Neural progenitor cell (in vitro differentiated cells): ENCODE measurements at regions not wholly inside any gene's neighbourhood (a gene's known extent, or its start where the extent isn't known, plus 50 kb on each side); places are given as distances from the start of the nearest gene placed in this dataset.

ENCODE experiments used
- DNase-seq: peaks from one replicate; pipeline ENCODE4 v3.0.0-alpha.2; 2016; ENCODE audit warnings: low spot score
- H2AFZ ChIP-seq: fragments of 200-600 bp; sonication (generic); replicated peaks from 2 replicates; pipeline ENCODE4 v1.6.1; 2016; ENCODE audit warnings: antibody characterized with exemption
- H3F3A ChIP-seq: fragments of 200-600 bp; sonication (generic); 2 replicates; pipeline ENCODE4 v1.6.1; 2016; ENCODE audit warnings: antibody characterized with exemption, low read depth
- H3K27ac ChIP-seq: fragments of 200-600 bp; sonication (generic); 2 replicates; pipeline ENCODE4 v1.5.1; 2016; ENCODE audit warnings: mild to moderate bottlenecking
- H3K27me3 ChIP-seq: fragments of 200-600 bp; sonication (generic); 2 replicates; pipeline ENCODE4 v1.6.1; 2016; ENCODE audit warnings: mild to moderate bottlenecking, moderate library complexity
- H3K36me3 ChIP-seq: fragments of 200-600 bp; sonication (generic); 2 replicates; pipeline ENCODE4 v1.5.1; 2016
- H3K4me1 ChIP-seq: fragments of 200-600 bp; sonication (generic); 2 replicates; pipeline ENCODE4 v1.6.1; 2016; ENCODE audit warnings: mixed run types
- H3K4me2 ChIP-seq: fragments of 200-600 bp; sonication (generic); 2 replicates; pipeline ENCODE4 v1.6.1; 2016
- H3K4me3 ChIP-seq: fragments of 200-600 bp; sonication (generic); 2 replicates; pipeline ENCODE4 v1.5.1; 2016
- H3K79me2 ChIP-seq: fragments of 200-600 bp; sonication (generic); 2 replicates; pipeline ENCODE4 v1.6.1; 2016; ENCODE audit warnings: low read depth
- H3K9ac ChIP-seq: fragments of 200-600 bp; sonication (generic); 2 replicates; pipeline ENCODE4 v1.6.1; 2016
- H3K9me3 ChIP-seq: fragments of 200-600 bp; sonication (generic); 2 replicates; pipeline ENCODE4 v1.5.1; 2016; ENCODE audit warnings: low read depth
- H4K20me1 ChIP-seq: fragments of 200-600 bp; sonication (generic); 2 replicates; pipeline ENCODE4 v1.6.1; 2016; ENCODE audit warnings: low read depth
- H3K27ac Mint-ChIP-seq: 3 replicates; pipeline ENCODE4 v1.8.0; 2021; ENCODE audit warnings: mixed read lengths
- H3K27me3 Mint-ChIP-seq: 2 replicates; pipeline ENCODE4 v1.8.0; 2022; ENCODE audit warnings: low read depth, mild to moderate bottlenecking, inconsistent platforms, moderate library complexity, mixed read lengths; ENCODE audit not compliant: insufficient read depth
- H3K36me3 Mint-ChIP-seq: 3 replicates; pipeline ENCODE4 v1.8.0; 2021; ENCODE audit warnings: mixed read lengths
- H3K4me1 Mint-ChIP-seq: 3 replicates; pipeline ENCODE4 v1.8.0; 2021; ENCODE audit warnings: mixed read lengths
- H3K4me3 Mint-ChIP-seq: 3 replicates; pipeline ENCODE4 v1.8.0; 2021; ENCODE audit warnings: mild to moderate bottlenecking, moderate library complexity, mixed read lengths
- H3K9me3 Mint-ChIP-seq: 3 replicates; pipeline ENCODE4 v1.8.0; 2020; ENCODE audit warnings: mixed read lengths
- EZH2 ChIP-seq: fragments of 200-600 bp; sonication (generic); IDR thresholded peaks from 2 replicates; pipeline ENCODE4 v1.6.1; 2017; ENCODE audit warnings: antibody characterized with exemption, mild to moderate bottlenecking, moderate library complexity
- EZH2phosphoT487 ChIP-seq: fragments of 200-600 bp; sonication (generic); IDR thresholded peaks from 2 replicates; pipeline ENCODE4 v1.6.1; 2017; ENCODE audit warnings: antibody characterized with exemption
- TF ChIP-seq, protein P1 (sequence below): fragments of 200-600 bp; sonication (generic); IDR thresholded peaks from 2 replicates; pipeline ENCODE4 v1.5.1; 2017; ENCODE audit warnings: antibody characterized with exemption, mild to moderate bottlenecking

DNA sequence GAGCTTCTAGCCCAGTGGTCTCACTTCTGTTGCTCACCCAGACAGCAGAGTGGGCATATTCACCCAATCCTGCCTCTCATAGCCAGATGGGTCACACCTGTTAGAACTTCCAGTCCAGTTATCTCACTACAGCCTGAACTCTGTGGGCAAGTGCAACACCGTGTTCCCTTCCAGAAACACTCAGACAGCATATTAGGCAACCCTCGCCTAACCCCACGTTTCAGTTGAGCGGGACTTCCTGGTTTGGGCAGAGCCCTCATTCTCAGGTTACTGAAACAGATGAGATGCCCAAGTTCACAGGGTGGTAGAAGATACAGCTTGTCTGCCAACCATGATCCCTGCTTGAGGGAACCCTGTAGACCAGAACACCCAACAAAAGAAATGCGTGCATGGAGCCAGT lies 538.2 kb downstream of the CYLC2 start:
- TF ChIP-seq EZH2phosphoT487 (no peak), EZH2 (no peak)
- TF ChIP-seq, protein P1, sequence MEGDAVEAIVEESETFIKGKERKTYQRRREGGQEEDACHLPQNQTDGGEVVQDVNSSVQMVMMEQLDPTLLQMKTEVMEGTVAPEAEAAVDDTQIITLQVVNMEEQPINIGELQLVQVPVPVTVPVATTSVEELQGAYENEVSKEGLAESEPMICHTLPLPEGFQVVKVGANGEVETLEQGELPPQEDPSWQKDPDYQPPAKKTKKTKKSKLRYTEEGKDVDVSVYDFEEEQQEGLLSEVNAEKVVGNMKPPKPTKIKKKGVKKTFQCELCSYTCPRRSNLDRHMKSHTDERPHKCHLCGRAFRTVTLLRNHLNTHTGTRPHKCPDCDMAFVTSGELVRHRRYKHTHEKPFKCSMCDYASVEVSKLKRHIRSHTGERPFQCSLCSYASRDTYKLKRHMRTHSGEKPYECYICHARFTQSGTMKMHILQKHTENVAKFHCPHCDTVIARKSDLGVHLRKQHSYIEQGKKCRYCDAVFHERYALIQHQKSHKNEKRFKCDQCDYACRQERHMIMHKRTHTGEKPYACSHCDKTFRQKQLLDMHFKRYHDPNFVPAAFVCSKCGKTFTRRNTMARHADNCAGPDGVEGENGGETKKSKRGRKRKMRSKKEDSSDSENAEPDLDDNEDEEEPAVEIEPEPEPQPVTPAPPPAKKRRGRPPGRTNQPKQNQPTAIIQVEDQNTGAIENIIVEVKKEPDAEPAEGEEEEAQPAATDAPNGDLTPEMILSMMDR: no peak
- no peak overlapping the region for H3K27ac Mint-ChIP-seq
- H3K9me3 Mint-ChIP-seq: no peaks in the 10 kb centered on the region

DNA sequence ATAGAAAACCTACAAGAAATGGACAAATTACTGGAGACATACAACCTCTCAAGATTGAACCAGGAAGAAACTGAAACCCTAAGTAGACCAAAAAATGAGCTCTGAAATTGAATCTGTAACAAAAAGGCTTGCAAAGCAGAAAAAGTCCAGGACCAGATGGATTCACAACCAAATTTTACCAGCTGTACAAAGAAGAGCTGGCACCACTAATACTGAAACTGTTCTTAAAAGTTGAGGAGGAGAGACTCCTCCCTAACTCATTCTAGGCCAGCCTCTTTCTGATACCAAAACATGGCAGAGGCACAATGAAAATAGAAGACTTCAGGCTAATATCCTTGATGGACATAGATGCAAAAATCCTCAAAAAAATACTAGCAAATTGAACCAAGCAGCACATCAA lies 542.3 kb downstream of the CYLC2 start:
- Histone ChIP-seq H4K20me1 (no peaks in the 10 kb centered on the region), H3K27me3 (no peaks in the 10 kb centered on the region), H3K79me2 (no peaks in the 10 kb centered on the region), H3K9ac (no peak overlapping the region), H3K4me1 (no peaks in the 10 kb centered on the region), H2AFZ (no peak overlapping the region), H3F3A (no peaks in the 10 kb centered on the region), H3K9me3 (no peaks in the 10 kb centered on the region), H3K27ac (no peak overlapping the region), H3K4me2 (no peak overlapping the region), H3K36me3 (no peaks in the 10 kb centered on the region), H3K4me3 (no peak overlapping the region)
- Mint-ChIP-seq H3K9me3 (no peaks in the 10 kb centered on the region), H3K4me1 (peaks cover 4% of the 10 kb centered on the region), H3K36me3 (no peaks in the 10 kb centered on the region), H3K27me3 (peaks cover 5% of the 10 kb centered on the region), H3K4me3 (no peak overlapping the region), H3K27ac (no peak overlapping the region)
- TF ChIP-seq EZH2phosphoT487 (no peak), EZH2 (no peak)
- no peak for DNase-seq

More for the DNA sequence above, 538.2 kb downstream of the CYLC2 start:
- Histone ChIP-seq H3K9ac (no peak overlapping the region), H3K27me3 (no peaks in the 10 kb centered on the region), H2AFZ (no peak overlapping the region), H3K4me2 (no peak overlapping the region), H3K79me2 (no peaks in the 10 kb centered on the region), H3K9me3 (no peaks in the 10 kb centered on the region), H4K20me1 (no peaks in the 10 kb centered on the region), H3F3A (no peaks in the 10 kb centered on the region), H3K4me1 (peaks cover 3% of the 10 kb centered on the region), H3K27ac (no peak overlapping the region), H3K4me3 (no peak overlapping the region), H3K36me3 (no peaks in the 10 kb centered on the region)
- no peaks in the 10 kb centered on the region for H3K36me3 Mint-ChIP-seq
- peaks cover 10% of the 10 kb centered on the region for H3K27me3 Mint-ChIP-seq
- peaks cover 17% of the 10 kb centered on the region for H3K4me1 Mint-ChIP-seq
- no peak overlapping the region for H3K4me3 Mint-ChIP-seq
- DNase-seq: no peak

DNA sequence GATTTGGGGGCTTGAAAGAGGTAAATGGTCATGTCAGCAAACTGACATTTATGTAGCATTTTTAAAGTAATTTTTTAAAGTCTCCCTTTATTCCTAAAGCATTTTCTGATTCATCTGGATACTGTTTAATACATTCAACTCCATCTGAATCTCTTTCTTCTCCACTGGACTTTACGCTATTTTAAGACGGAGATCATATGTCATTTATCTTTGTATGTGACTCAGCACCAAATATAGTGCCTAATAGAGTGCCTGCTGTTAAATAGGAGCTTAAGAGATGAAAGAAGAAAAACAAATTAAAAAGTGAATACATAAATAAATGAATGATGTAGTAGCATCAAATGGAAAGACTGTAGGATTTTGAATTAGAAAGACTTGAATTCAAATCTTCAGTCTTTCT lies 548.8 kb upstream of the SMC2 start:
- Histone ChIP-seq H3F3A (no peaks in the 10 kb centered on the region), H3K27ac (no peak overlapping the region), H3K36me3 (no peaks in the 10 kb centered on the region), H3K9ac (no peak overlapping the region), H3K4me3 (no peak overlapping the region), H2AFZ (no peak overlapping the region), H3K27me3 (no peaks in the 10 kb centered on the region), H3K4me2 (no peak overlapping the region), H3K4me1 (no peaks in the 10 kb centered on the region), H3K9me3 (no peaks in the 10 kb centered on the region), H4K20me1 (no peaks in the 10 kb centered on the region), H3K79me2 (no peaks in the 10 kb centered on the region)
- Mint-ChIP-seq H3K36me3 (no peaks in the 10 kb centered on the region), H3K27me3 (no peaks in the 10 kb centered on the region), H3K4me1 (no peaks in the 10 kb centered on the region), H3K27ac (no peak overlapping the region), H3K9me3 (no peaks in the 10 kb centered on the region), H3K4me3 (no peak overlapping the region)
- TF ChIP-seq, protein P1: no peak
- no peak for TF ChIP-seq EZH2phosphoT487
- TF ChIP-seq EZH2: no peak
- no peak for DNase-seq

DNA sequence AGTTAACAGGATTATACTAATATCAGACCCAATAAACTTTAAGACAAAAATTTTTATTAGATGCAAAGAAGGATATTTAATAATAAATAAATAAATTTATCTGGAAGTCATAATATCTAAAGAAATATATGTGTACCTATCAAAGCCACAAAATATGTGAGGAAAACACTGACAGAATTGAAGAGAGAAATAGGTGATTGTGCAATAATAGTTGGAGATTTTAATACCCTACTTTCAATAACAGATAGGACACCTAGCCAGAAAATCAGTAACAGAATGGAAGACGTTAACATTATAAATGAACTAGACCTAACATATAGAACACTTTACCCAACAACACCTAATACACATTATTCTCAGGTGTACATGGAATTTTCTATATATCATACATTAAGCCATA lies 541.4 kb upstream of the SMC2 start:
- no peaks in the 10 kb centered on the region for H3K79me2 ChIP-seq
- no peaks in the 10 kb centered on the region for H3K4me1 ChIP-seq
- no peak overlapping the region for H3K4me2 ChIP-seq
- H3K36me3 ChIP-seq: no peaks in the 10 kb centered on the region
- no peaks in the 10 kb centered on the region for H4K20me1 ChIP-seq
- H3K9ac ChIP-seq: no peak overlapping the region
- no peak overlapping the region for H3K27ac Mint-ChIP-seq
- no peaks in the 10 kb centered on the region for H3K36me3 Mint-ChIP-seq
- no peak overlapping the region for H3K27ac ChIP-seq
- H3K27me3 ChIP-seq: no peaks in the 10 kb centered on the region
- no peak overlapping the region for H3K4me3 Mint-ChIP-seq
- no peaks in the 10 kb centered on the region for H3K4me1 Mint-ChIP-seq
- H3K27me3 Mint-ChIP-seq: peaks cover 2% of the 10 kb centered on the region
- H3K9me3 ChIP-seq: no peaks in the 10 kb centered on the region
- H2AFZ ChIP-seq: no peak overlapping the region
- no peak overlapping the region for H3K4me3 ChIP-seq
- no peaks in the 10 kb centered on the region for H3K9me3 Mint-ChIP-seq
- no peak for DNase-seq
- no peaks in the 10 kb centered on the region for H3F3A ChIP-seq
- no peak for TF ChIP-seq EZH2
- TF ChIP-seq, protein P1: no peak
- no peak for TF ChIP-seq EZH2phosphoT487
